Loucy (cell line): ENCODE measurements at regions not wholly inside any gene's neighbourhood (a gene's known extent, or its start where the extent isn't known, plus 50 kb on each side); places are given as distances from the start of the nearest gene placed in this dataset.

Experiments
- H2AFZ ChIP-seq: fragments of 200-600 bp; sonication (generic); 2 replicates; pipeline ENCODE4 v1.6.0; 2016; ENCODE audit warnings: antibody characterized with exemption, mild to moderate bottlenecking, low read length, moderate library complexity
- H3F3A ChIP-seq: fragments of 200-600 bp; 2 replicates; pipeline ENCODE4 v1.6.0; 2016; ENCODE audit warnings: antibody characterized with exemption, low read depth, mild to moderate bottlenecking
- H3K27me3 ChIP-seq: fragments of 200-600 bp; sonication (generic); 2 replicates; pipeline ENCODE4 v1.6.1; 2014; ENCODE audit warnings: low read length, mild to moderate bottlenecking; ENCODE audit not compliant: insufficient read depth, poor library complexity, severe bottlenecking
- H3K36me3 ChIP-seq: fragments of 200-600 bp; sonication (generic); 2 replicates; pipeline ENCODE4 v1.6.1; 2016; ENCODE audit warnings: low read length; ENCODE audit not compliant: insufficient read depth
- H3K4me1 ChIP-seq: fragments of 200-600 bp; sonication (generic); 2 replicates; pipeline ENCODE4 v1.5.1; 2014; ENCODE audit warnings: low read length, mild to moderate bottlenecking; ENCODE audit not compliant: insufficient read depth, poor library complexity, severe bottlenecking
- H3K4me2 ChIP-seq: fragments of 200-600 bp; sonication (generic); 2 replicates; pipeline ENCODE4 v1.6.0; 2014; ENCODE audit warnings: antibody characterized with exemption, low read length, low read depth, mild to moderate bottlenecking; ENCODE audit not compliant: poor library complexity, severe bottlenecking
- H3K4me3 ChIP-seq: fragments of 200-600 bp; sonication (generic); 2 replicates; pipeline ENCODE4 v1.5.1; 2014; ENCODE audit warnings: low read length, mild to moderate bottlenecking, mixed read lengths; ENCODE audit not compliant: poor library complexity, severe bottlenecking
- H3K79me2 ChIP-seq: fragments of 200-600 bp; sonication (generic); 2 replicates; pipeline ENCODE4 v1.6.1; 2014; ENCODE audit warnings: low read length; ENCODE audit not compliant: insufficient read depth
- H3K9ac ChIP-seq: fragments of 200-600 bp; sonication (generic); 2 replicates; pipeline ENCODE4 v1.6.0; 2014; ENCODE audit warnings: mild to moderate bottlenecking, low read depth, low read length, moderate library complexity; ENCODE audit not compliant: poor library complexity, severe bottlenecking
- H3K9me2 ChIP-seq: fragments of 200-600 bp; sonication (generic); replicated peaks from 2 replicates; pipeline ENCODE4 v1.6.1; 2016; ENCODE audit warnings: low read depth, low read length, mixed read lengths
- H3K9me3 ChIP-seq: fragments of 200-600 bp; sonication (generic); 2 replicates; pipeline ENCODE4 v1.6.1; 2014; ENCODE audit warnings: mild to moderate bottlenecking, antibody characterized with exemption, low read length, low read depth; ENCODE audit not compliant: insufficient read depth
- H4K20me1 ChIP-seq: fragments of 200-600 bp; sonication (generic); 2 replicates; pipeline ENCODE4 v1.6.0; 2014; ENCODE audit warnings: antibody characterized with exemption, low read length, mild to moderate bottlenecking; ENCODE audit not compliant: insufficient read depth, poor library complexity, severe bottlenecking
- EZH2phosphoT487 ChIP-seq: fragments of 200-600 bp; IDR thresholded peaks from 2 replicates; pipeline ENCODE4 v1.6.1; 2018; ENCODE audit warnings: antibody characterized with exemption, mild to moderate bottlenecking, moderate library complexity, borderline replicate concordance
- TF ChIP-seq, protein P1 (sequence below): fragments of 200-600 bp; sonication (generic); conservative IDR thresholded peaks from 2 replicates; pipeline ENCODE4 v1.5.1; 2014; ENCODE audit warnings: mild to moderate bottlenecking, antibody characterized with exemption, low read length

- Histone ChIP-seq H2AFZ (no peak overlapping the region), H3K27me3 (no peaks in the 10 kb centered on the region), H3K4me2 (no peak overlapping the region), H3K4me1 (no peaks in the 10 kb centered on the region), H3K79me2 (no peaks in the 10 kb centered on the region), H3K9ac (no peak overlapping the region), H3K9me3 (no peaks in the 10 kb centered on the region), H3K36me3 (no peaks in the 10 kb centered on the region), H3K4me3 (no peak overlapping the region), H3K9me2 (no peaks in the 10 kb centered on the region), H4K20me1 (no peaks in the 10 kb centered on the region), H3F3A (no peaks in the 10 kb centered on the region)
- TF ChIP-seq, protein P1, sequence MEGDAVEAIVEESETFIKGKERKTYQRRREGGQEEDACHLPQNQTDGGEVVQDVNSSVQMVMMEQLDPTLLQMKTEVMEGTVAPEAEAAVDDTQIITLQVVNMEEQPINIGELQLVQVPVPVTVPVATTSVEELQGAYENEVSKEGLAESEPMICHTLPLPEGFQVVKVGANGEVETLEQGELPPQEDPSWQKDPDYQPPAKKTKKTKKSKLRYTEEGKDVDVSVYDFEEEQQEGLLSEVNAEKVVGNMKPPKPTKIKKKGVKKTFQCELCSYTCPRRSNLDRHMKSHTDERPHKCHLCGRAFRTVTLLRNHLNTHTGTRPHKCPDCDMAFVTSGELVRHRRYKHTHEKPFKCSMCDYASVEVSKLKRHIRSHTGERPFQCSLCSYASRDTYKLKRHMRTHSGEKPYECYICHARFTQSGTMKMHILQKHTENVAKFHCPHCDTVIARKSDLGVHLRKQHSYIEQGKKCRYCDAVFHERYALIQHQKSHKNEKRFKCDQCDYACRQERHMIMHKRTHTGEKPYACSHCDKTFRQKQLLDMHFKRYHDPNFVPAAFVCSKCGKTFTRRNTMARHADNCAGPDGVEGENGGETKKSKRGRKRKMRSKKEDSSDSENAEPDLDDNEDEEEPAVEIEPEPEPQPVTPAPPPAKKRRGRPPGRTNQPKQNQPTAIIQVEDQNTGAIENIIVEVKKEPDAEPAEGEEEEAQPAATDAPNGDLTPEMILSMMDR, result no peak
- TF ChIP-seq EZH2phosphoT487, result no peak
Observed at GRCh38 chr10:10044922-10045764, 972.5 kb upstream of the CELF2 start.

- no peaks in the 10 kb centered on the region for H3K79me2 ChIP-seq
- H3F3A ChIP-seq, result no peaks in the 10 kb centered on the region
- no peak overlapping the region for H3K9ac ChIP-seq
- H4K20me1 ChIP-seq, result no peaks in the 10 kb centered on the region
- H3K36me3 ChIP-seq, result no peaks in the 10 kb centered on the region
- H3K4me3 ChIP-seq, result no peak overlapping the region
- no peaks in the 10 kb centered on the region for H3K27me3 ChIP-seq
- TF ChIP-seq EZH2phosphoT487, result no peak
- TF ChIP-seq, protein P1, result no peak
- no peak overlapping the region for H2AFZ ChIP-seq
- H3K4me2 ChIP-seq, result no peak overlapping the region
- H3K9me3 ChIP-seq, result no peaks in the 10 kb centered on the region
- no peaks in the 10 kb centered on the region for H3K4me1 ChIP-seq
- no peaks in the 10 kb centered on the region for H3K9me2 ChIP-seq
Observed at GRCh38 chr10:10045765-10046028, 972.0 kb upstream of the CELF2 start.

DNA sequence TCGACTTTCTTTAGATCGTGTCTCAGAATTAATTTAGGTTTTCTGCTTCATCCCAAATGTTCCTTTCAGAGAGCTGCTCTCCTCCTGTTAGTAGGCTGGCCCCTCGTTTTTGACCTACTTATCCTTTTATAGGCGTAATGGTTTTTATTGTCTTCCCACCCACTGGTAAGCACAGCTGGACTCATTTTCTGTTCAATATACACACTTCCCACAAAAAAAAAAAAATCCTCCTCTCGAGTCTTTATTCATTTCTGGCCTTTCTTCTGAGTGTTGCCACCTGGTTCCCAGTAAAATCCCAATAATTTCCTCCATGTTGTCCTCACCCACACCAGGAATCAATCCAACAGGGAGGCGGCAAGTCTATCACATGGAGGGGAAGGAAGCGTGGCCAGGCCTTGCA lies 970.2 kb upstream of the CELF2 start:
- H3K9me3 ChIP-seq, result no peaks in the 10 kb centered on the region
- no peak overlapping the region for H2AFZ ChIP-seq
- no peaks in the 10 kb centered on the region for H4K20me1 ChIP-seq
- no peak for TF ChIP-seq EZH2phosphoT487
- TF ChIP-seq, protein P1, result no peak
- no peak overlapping the region for H3K9ac ChIP-seq
- H3K4me1 ChIP-seq, result no peaks in the 10 kb centered on the region
- H3K4me3 ChIP-seq, result no peak overlapping the region
- no peaks in the 10 kb centered on the region for H3K9me2 ChIP-seq
- no peak overlapping the region for H3K4me2 ChIP-seq
- H3F3A ChIP-seq, result no peaks in the 10 kb centered on the region
- H3K79me2 ChIP-seq, result no peaks in the 10 kb centered on the region
- no peaks in the 10 kb centered on the region for H3K27me3 ChIP-seq
- H3K36me3 ChIP-seq, result no peaks in the 10 kb centered on the region
